GM21515 (cell line): ENCODE measurements at regions not wholly inside any gene's neighbourhood (a gene's known extent, or its start where the extent isn't known, plus 50 kb on each side); places are given as distances from the start of the nearest gene placed in this dataset.

Source experiments
- ATAC-seq: cut with Tn5 transposase; IDR thresholded peaks from one replicate; pipeline ENCODE4 v1.9.1; 2021; ENCODE audit not compliant: unreplicated experiment

GRCh38 chr2:37471104-37471503 is 126.7 kb downstream of the QPCT start:
- no peak for ATAC-seq

DNA sequence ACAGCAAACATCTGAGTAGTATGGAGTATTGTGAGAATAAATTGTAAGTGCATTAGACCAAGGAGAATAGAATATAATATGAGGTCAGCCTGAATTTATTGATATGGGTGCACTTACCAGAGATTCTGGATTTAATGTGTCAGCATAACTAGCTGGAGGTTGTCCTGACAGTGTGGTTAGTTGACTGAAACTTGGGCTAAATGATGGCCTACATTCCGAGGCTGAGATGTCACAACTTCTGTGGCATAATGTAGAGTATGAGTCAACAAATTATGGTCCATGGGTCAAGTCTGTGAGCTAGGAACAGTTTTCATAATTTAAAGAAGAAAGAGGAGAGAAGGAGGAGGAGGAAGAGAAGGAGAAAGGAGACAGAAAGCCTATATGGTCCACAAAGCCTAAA is 127.6 kb downstream of the QPCT start:
- ATAC-seq = no peak

GRCh38 chr2:37472959-37473358 is 128.5 kb downstream of the QPCT start:
- no peak for ATAC-seq

GRCh38 chr2:37476411-37476810 is 132.0 kb downstream of the QPCT start:
- no peak for ATAC-seq

GRCh38 chr2:37477921-37478320 is 133.5 kb downstream of the QPCT start:
- no peak for ATAC-seq

DNA sequence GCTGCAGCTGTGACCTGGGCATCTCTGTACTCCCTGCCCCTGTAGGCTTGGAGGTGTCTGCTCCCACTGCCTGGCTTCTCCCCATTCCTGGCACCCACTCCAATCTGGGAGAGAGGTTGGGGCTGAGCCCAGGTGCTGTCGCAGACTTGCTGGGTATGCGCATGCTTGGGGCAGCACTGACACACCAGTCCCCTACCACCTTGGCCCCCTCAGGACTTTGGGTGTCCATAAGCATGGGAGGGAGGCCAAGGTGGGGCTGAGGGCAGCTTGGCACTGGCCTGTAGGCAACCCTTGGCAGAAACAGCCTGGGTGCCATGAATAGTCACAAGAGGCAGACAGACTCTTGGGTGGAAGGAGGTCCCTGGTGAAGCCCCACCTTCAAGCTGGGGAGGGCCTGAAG is 136.8 kb downstream of the QPCT start:
- no peak for ATAC-seq

- ATAC-seq = no peak
Measured at GRCh38 chr2:37489041-37489456, 144.6 kb downstream of the QPCT start.

GRCh38 chr2:37489536-37489935 is 145.1 kb downstream of the QPCT start:
- ATAC-seq = no peak

GRCh38 chr2:37493425-37493824 is 149.0 kb downstream of the QPCT start:
- ATAC-seq = no peak

DNA sequence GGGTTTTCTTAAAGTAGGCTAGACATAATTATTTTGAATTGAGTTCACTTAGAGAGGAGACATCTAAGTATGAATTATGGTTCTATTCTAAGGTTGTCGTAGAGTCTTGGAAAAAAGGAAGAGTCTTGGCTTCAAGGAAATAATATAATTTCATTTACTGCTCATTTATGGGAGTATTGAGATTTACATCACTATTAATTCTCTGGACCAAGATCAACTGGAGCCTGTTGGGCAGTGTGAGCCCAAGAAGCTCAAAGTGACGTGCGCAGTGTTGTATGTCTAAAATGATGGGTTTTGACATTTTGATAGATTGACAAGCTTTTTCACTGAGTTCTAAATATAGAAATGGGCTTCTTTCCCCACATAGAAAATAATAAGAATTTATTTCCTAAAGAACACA is 154.7 kb downstream of the QPCT start:
- ATAC-seq = no peak

GRCh38 chr2:37500031-37500430 is 155.6 kb downstream of the QPCT start:
- no peak for ATAC-seq

GRCh38 chr2:37501113-37501512 is 156.7 kb downstream of the QPCT start:
- no peak for ATAC-seq

GRCh38 chr2:37506407-37507050 is 162.1 kb downstream of the QPCT start:
- no peak for ATAC-seq

DNA sequence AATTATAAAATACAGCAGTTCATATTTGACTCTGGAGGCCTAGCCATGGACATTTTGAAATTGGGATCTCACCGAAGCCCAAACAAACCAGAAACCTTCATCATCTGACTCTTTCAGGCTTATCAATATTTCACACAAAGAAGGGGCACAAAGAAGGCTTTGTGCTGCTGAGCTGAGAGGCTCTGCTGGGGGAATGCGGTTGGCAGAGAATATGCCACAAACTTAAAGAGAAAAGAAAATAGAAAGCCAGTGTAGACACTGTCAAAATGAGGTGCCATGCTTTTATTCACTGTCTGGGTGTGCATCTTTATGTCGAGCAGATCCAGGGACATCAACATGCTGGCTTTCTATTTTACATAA is 162.6 kb downstream of the QPCT start:
- no peak for ATAC-seq

- no peak for ATAC-seq
Measured at GRCh38 chr2:37507703-37508102, 163.3 kb downstream of the QPCT start.

DNA sequence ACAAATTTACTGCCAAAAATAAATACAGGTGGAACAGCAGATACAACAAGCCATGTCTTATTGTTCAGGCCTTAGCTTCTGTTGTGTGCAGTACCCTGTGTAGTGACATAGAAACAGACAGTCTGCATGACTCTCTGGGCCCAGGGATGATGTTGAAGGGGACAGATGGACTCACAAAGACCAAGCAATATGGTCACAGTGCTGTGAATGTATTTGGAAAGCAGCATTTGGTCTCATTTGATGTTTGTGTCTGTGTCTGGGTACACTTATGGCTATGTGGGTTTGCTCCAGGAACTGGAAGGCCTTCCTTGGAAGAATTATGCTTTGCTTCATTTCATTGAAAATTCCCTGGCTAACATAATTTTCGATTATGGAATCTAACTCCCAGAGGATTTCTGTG is 158.5 kb downstream of the CDC42EP3 start:
- ATAC-seq = no peak

DNA sequence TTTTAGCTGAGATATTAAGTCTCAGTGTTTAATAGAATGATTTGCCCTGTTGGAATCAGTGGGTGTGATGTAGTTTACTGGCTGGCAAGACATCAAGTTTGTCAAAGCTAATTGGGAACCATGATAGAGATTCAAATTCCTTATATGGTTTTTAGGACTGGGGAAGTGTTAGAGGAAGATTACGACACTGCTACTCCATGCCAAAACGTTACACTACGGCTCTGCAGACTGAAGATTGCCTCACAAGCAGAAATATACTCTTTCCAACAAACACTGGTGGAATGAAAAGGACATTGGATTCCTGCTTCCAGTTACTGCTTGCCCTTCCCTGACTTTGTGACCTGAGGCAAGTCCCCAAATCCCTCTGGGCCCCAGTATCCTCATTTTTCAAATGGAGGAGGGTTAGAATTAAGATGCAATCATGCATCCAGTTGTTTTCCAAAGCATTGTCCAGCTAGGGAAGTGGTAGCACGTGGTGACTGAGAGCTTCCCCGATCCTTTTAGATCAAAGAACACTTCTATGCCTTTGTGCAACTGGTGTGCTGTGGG is 147.6 kb downstream of the CDC42EP3 start:
- no peak for ATAC-seq

GRCh38 chr2:37526323-37526722 is 145.1 kb downstream of the CDC42EP3 start:
- no peak for ATAC-seq

DNA sequence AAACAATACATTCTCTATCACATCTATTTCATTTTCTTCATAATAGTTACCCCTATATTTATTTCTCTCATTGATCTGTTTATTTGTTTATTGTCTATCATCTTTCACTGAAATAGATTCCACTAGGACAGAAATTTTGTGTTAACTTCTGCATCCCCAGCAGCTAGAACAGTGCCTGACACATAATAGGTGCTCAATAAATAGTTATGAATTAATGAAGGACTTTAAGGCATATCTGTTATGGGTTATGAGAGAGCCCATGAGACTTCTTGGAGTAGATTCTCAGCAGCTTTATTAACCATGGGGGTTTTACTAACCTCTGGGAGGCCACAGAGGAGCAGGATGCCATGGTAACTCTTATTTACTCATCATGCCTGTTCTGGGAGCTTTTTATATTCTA is 144.6 kb downstream of the CDC42EP3 start:
- no peak for ATAC-seq

GRCh38 chr2:37527361-37527760 is 144.1 kb downstream of the CDC42EP3 start:
- ATAC-seq = no peak

GRCh38 chr2:37529830-37530415 is 141.5 kb downstream of the CDC42EP3 start:
- no peak for ATAC-seq

GRCh38 chr2:37532503-37532902 is 138.9 kb downstream of the CDC42EP3 start:
- ATAC-seq = no peak

GRCh38 chr2:37537316-37537715 is 134.1 kb downstream of the CDC42EP3 start:
- ATAC-seq = no peak
